HG03442 (cell line): ENCODE measurements at regions not wholly inside any gene's neighbourhood (a gene's known extent, or its start where the extent isn't known, plus 50 kb on each side); places are given as distances from the start of the nearest gene placed in this dataset.
"Not testable (repeated sequence)": the region's sequence is repeated elsewhere in the genome, so short reads cannot be mapped to it uniquely, and the experiment has no call there.

Experiments
- ATAC-seq: cut with Tn5 transposase; IDR thresholded peaks from one replicate; pipeline ENCODE4 v1.9.1; 2021; ENCODE audit warnings: mild to moderate bottlenecking, moderate library complexity; ENCODE audit not compliant: unreplicated experiment

DNA sequence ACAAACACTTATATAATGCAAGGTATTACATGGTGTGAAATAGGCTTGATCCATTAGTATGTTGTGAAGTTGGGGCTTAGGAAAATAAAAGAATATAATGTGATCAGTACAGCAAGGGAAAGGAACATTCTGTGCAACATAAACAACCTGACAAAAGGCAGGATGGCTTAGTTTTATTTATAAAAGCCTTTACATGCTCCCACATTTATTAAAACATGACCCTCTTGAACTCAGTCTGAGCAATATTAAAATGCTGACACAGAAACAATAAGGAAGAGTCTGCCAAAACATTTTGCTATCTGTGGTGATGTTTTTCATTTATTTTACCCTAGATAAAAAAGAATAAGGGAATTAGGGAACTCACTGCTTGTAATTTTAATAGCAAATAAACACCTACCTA is 519.7 kb downstream of the PCDH7 start:
- no peak for ATAC-seq

GRCh38 chr4:31241504-31242106 is 521.4 kb downstream of the PCDH7 start:
- no peak for ATAC-seq

DNA sequence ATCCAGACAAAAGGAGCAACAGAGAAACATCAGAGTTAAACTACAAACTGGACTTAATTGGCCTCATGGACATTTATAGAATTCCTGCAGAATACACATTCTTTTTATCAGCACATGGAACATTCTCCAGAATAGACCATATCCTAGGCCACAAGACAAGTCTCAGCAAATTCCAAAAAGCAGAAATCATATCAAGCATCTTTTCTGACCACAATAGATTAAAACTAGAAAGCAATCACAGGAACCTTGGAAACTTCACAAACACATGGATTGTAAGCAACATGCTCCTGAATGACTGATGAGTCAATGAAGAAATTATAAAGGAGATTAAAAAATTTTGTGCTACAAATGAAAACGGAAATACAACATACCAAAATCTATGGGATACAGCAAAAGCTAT is 526.7 kb downstream of the PCDH7 start:
- no peak for ATAC-seq

- ATAC-seq = no peak
These were observed 539.0 kb downstream of the PCDH7 start for GRCh38 chr4:31259119-31259518.

GRCh38 chr4:31261632-31262031 is 541.5 kb downstream of the PCDH7 start:
- ATAC-seq = no peak

GRCh38 chr4:31266094-31266493 is 545.9 kb downstream of the PCDH7 start:
- not testable (repeated sequence) for ATAC-seq

GRCh38 chr4:31272331-31273061 is 552.3 kb downstream of the PCDH7 start:
- ATAC-seq = no peak

- no peak for ATAC-seq
These were observed 555.7 kb downstream of the PCDH7 start for GRCh38 chr4:31275906-31276305.

- ATAC-seq = no peak
These were observed 563.5 kb downstream of the PCDH7 start for GRCh38 chr4:31283679-31284078.

DNA sequence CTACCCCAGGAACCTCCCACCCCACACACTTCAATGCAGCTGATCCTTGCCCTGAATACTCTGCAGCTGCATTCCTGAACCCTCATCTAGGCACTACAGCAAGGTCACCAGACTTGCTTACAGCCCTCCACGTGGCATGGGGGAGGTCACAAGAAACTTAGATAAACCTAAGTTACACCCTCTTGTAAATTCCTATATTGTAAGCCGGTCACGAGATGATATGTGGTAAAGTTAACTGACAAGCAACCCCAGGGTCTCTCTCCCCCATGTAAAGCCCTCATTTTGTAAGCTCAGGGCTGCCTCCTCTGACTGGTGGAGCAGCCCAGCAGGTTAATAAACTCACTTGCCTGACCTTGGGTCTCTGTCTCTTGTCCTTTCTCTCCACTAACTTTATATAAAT is 570.7 kb downstream of the PCDH7 start:
- peak; percentile 26 for ATAC-seq

- ATAC-seq = peak; percentile 81
These were observed 571.1 kb downstream of the PCDH7 start for GRCh38 chr4:31291238-31291637.

DNA sequence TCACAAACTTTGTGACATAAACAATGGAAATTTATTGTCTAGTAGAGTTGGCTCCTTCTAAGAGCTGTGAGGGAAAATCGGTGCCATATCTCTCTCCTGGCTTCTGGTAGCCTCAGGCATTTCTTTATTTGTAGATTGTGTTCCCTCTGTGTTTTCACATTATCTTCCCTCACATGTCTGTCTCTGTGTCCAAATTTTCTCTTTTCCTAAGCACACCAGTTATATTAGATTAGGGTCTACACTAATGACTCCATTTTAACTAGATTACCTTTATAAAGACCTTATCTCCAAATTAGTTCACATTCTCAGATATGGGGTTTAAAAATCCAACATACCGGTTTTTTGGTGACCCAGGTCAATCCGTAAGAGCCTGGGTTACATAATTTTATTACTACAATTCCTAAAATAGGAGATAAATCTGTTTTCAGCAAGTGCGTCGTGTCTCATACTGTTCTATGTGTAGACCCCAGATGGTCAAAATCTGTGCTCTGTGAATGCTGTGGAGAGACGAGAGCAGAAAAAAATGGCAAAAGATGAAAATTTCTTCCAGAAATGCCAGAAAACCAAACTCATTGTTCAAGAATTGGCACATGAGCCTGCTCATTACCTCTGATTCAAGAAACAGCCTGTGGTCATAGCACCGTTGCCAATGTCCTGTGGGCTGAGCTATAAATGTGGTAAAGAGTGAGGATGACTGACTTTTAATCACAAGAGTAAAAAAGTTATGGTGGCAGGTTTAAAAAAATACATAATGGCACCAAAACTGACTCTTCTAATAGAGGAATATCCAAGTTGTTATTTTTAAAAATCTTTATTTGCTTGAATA is 574.7 kb downstream of the PCDH7 start:
- no peak for ATAC-seq

DNA sequence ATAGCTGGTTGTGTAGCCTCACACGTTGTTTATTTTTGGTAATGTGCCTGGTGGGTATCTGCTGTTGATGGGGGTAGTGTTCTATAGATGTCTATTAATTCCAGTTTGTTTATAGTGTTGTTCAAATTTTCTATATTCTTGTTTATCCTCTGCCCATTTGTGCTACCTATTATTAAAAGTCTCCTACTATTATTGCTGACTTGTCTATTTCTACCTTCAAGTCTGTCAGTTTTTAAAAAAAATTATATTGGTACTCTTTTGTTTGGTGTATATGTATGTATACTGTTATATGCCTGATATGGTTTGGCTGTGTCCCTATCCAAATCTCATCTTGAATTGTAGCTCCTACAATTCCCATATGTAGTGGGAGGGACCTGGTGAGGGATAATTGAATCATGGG is 578.6 kb downstream of the PCDH7 start:
- ATAC-seq = no peak

DNA sequence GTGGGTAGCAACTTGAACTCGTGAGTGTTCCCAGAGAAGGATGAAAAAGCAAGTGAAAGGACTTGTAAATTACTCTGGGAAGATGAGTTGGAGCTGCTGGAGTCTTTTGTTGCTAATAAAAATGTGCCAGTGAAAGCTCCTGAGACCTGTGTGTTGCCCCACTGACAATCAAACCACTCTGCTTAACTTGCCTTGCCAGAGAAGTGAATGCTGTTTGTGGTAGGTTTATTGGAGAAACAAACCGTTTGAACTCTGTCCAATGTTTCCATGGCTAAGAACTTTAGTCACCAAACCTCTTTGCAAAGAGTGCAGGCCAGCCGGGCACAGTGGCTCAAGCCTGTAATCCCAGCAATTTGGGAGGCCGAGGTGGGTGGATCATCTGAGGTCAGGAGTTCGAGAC is 586.9 kb downstream of the PCDH7 start:
- no peak for ATAC-seq

GRCh38 chr4:31324814-31325213 is 604.6 kb downstream of the PCDH7 start:
- no peak for ATAC-seq

- no peak for ATAC-seq
These were observed 605.1 kb downstream of the PCDH7 start for GRCh38 chr4:31325300-31325699.

DNA sequence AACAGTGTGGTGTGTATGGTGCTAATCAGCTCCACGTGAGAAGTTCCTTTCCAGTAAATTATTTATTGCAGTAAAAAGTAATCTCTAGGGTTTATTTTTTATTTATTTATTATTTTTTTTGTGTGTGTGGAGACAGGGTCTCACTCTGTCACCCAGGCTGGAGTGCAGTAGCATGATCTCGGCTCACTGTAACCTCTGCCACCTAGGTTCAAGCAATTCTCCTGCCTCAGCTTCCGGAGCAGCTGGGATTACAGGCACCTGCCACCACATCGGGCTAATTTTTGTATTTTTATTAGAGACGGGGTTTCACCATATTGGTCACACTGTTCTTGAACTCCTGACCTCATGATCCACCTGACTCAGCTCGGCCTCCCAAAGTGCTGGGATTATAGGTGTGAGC is 606.9 kb downstream of the PCDH7 start:
- ATAC-seq = no peak

GRCh38 chr4:31328932-31329331 is 608.8 kb downstream of the PCDH7 start:
- ATAC-seq = no peak

DNA sequence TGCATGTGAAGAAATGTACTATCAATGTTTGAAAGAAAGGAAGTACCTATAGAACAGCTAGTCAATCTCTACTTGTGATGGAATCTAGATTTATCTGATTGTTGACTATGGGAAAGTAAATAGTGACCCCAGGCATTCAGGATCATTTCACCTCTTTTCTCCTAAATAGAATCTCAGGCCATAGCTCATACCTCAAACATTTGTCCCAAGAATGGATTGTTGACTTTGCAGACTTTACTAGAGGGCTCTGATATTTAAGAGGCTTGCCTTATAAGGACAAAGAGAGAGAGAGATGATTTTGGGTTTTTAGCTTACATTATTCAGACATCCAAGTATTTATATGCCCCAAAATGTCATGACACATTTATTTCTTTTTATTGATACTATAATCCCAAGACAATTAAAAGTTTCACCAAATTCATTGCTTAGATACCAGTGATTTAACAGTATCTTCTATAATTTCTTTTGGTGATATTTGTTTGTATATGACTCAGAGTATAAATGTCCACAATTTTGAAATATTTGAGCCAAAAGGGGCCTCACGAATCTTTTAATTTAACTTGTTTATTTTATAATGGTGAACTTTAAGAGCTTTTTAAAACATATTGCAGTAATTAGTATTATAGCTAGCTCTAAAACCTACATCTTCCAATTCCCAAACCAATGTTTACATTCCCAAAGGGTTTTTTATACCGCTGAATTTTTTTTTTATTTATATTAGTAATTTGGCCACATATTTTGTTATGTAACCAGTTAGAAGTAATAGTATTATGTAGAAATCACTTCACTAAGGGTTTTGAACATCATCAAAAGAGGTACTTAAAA is 614.1 kb downstream of the PCDH7 start:
- no peak for ATAC-seq

DNA sequence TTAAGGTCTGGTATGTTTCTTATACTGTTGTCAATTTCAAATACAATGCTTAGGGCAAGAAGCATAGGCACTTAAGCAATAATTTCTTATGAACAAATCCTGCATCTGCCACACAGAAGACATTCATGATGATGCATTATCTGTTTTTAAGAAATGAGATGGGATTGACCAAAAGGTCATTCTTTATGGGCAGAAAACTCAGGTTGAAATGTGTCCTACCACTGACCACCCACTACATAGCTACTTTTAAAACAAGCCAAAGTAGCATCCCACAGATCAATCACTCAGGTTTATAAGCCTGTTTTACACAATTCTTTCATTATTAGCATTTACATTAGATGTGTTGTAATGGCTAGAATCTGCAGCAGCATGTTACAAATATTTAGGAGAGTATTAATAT is 617.8 kb downstream of the PCDH7 start:
- ATAC-seq = no peak
